ENCODE measurements at regions not wholly inside any gene's neighbourhood (a gene's known extent, or its start where the extent isn't known, plus 50 kb on each side); places are given as distances from the start of the nearest gene placed in this dataset.

DNA sequence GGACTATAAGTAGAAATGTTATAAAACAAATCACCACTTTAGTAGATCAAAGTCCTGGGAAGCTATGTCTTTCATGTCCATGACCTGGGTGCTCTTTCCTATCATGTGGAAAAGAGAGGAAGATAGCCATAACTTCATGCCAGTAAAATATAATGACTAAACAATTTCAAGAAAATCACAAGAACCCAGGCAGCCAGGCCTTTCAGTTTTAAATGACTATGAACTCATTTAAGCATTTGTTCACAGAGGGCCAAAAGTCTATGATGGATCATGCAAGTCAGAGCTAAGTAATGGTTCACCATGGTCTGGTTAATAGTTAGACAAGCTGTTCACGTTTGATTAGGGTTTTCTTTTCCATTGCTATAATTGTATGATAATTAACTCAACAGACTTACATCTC lies 155.8 kb downstream of the PPARGC1A start:
- Histone ChIP-seq H3K9me3 (replicated peaks; ENCODE audit: insufficient read depth, low read length) (no peaks in the 10 kb centered on the region), H3K27ac (ENCODE audit: low read length) (no peak overlapping the region), H2AFZ (ENCODE audit: low read length) (no peak overlapping the region), H3K4me2 (ENCODE audit: low read depth, low read length) (no peak overlapping the region), H3K4me1 (ENCODE audit: low read length) (no peaks in the 10 kb centered on the region), H3K79me2 (ENCODE audit: low read length) (no peaks in the 10 kb centered on the region), H4K20me1 (ENCODE audit: insufficient read depth, low read length) (no peaks in the 10 kb centered on the region), H3K4me3 (ENCODE audit: low read length) (no peak overlapping the region), H3K9me2 (replicated peaks; ENCODE audit: insufficient read depth, low read length) (no peaks in the 10 kb centered on the region), H3K27me3 (replicated peaks; ENCODE audit: insufficient read depth, low read length) (no peaks in the 10 kb centered on the region), H3K36me3 (replicated peaks; ENCODE audit: insufficient read depth, low read length) (no peaks in the 10 kb centered on the region), H3F3A (ENCODE audit: insufficient read depth, low read length) (no peaks in the 10 kb centered on the region), H3K9ac (ENCODE audit: low read length) (no peak overlapping the region)
- TF ChIP-seq, protein P1, sequence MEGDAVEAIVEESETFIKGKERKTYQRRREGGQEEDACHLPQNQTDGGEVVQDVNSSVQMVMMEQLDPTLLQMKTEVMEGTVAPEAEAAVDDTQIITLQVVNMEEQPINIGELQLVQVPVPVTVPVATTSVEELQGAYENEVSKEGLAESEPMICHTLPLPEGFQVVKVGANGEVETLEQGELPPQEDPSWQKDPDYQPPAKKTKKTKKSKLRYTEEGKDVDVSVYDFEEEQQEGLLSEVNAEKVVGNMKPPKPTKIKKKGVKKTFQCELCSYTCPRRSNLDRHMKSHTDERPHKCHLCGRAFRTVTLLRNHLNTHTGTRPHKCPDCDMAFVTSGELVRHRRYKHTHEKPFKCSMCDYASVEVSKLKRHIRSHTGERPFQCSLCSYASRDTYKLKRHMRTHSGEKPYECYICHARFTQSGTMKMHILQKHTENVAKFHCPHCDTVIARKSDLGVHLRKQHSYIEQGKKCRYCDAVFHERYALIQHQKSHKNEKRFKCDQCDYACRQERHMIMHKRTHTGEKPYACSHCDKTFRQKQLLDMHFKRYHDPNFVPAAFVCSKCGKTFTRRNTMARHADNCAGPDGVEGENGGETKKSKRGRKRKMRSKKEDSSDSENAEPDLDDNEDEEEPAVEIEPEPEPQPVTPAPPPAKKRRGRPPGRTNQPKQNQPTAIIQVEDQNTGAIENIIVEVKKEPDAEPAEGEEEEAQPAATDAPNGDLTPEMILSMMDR (IDR thresholded peaks at IDR 0.05; ENCODE audit: low read length) = no peak
- TF ChIP-seq EZH2 (optimal IDR thresholded peaks at IDR 0.05; ENCODE audit: low read depth, low read length) (no peak), EZH2phosphoT487 (IDR thresholded peaks at IDR 0.05; ENCODE audit: low read length) (no peak)
- no peak for DNase-seq

DNA sequence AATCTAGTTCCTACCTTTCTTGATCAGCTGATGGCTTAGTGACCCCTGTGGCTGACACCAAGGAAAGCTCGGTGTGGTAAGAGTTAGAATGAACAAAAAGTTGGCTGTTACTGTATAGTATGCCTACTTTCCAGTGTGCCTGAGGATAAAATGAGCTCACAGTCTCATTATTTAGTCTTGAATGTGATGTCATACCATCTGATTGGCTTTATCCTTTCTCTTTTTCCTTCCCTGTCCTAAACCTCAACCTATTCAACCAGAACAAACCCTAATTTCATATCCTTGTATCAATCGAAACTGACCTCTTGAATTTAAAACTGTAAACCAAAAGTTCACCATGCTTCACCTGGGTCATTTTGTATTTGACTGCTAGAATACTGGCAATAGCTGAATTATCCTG lies 156.4 kb downstream of the PPARGC1A start:
- Histone ChIP-seq H3K79me2 (ENCODE audit: low read length) (no peaks in the 10 kb centered on the region), H3K27me3 (replicated peaks; ENCODE audit: insufficient read depth, low read length) (no peaks in the 10 kb centered on the region), H4K20me1 (ENCODE audit: insufficient read depth, low read length) (no peaks in the 10 kb centered on the region), H3K36me3 (replicated peaks; ENCODE audit: insufficient read depth, low read length) (no peaks in the 10 kb centered on the region), H3F3A (ENCODE audit: insufficient read depth, low read length) (no peaks in the 10 kb centered on the region), H3K9me3 (replicated peaks; ENCODE audit: insufficient read depth, low read length) (no peaks in the 10 kb centered on the region), H3K27ac (ENCODE audit: low read length) (no peak overlapping the region), H3K9me2 (replicated peaks; ENCODE audit: insufficient read depth, low read length) (no peaks in the 10 kb centered on the region), H3K4me2 (ENCODE audit: low read depth, low read length) (no peak overlapping the region), H3K4me1 (ENCODE audit: low read length) (no peaks in the 10 kb centered on the region), H3K9ac (ENCODE audit: low read length) (no peak overlapping the region), H2AFZ (ENCODE audit: low read length) (no peak overlapping the region), H3K4me3 (ENCODE audit: low read length) (no peak overlapping the region)
- TF ChIP-seq, protein P1 (IDR thresholded peaks at IDR 0.05; ENCODE audit: low read length) = no peak
- TF ChIP-seq EZH2phosphoT487 (IDR thresholded peaks at IDR 0.05; ENCODE audit: low read length) = no peak
- no peak for DNase-seq

DNA sequence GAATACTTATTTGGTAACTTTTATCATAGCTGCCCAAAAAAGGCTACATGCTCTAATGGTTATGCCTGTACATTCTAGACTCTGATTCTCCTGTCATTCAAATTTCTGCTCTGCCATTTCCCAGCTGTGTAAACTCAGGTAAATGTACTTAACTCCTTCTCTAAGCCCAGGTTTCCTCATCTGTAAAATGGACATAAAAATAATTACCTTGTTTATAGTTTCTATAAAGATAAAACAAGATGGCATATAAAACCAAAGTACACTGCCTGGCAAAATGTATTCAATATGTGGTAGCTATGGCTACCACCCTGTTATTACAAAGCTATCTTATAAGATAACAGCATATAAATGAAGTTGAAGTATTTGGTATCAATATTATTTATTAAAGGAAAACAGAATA lies 158.8 kb downstream of the PPARGC1A start:
- H3K9me2 ChIP-seq (replicated peaks; ENCODE audit: insufficient read depth, low read length) = no peaks in the 10 kb centered on the region
- H2AFZ ChIP-seq (ENCODE audit: low read length) = no peak overlapping the region
- no peak overlapping the region for H3K27ac ChIP-seq (ENCODE audit: low read length)
- H4K20me1 ChIP-seq (ENCODE audit: insufficient read depth, low read length) = no peaks in the 10 kb centered on the region
- H3K27me3 ChIP-seq (replicated peaks; ENCODE audit: insufficient read depth, low read length) = no peaks in the 10 kb centered on the region
- no peaks in the 10 kb centered on the region for H3K79me2 ChIP-seq (ENCODE audit: low read length)
- no peak overlapping the region for H3K4me2 ChIP-seq (ENCODE audit: low read depth, low read length)
- no peaks in the 10 kb centered on the region for H3K4me1 ChIP-seq (ENCODE audit: low read length)
- H3K36me3 ChIP-seq (replicated peaks; ENCODE audit: insufficient read depth, low read length) = no peaks in the 10 kb centered on the region
- no peak overlapping the region for H3K9ac ChIP-seq (ENCODE audit: low read length)
- no peak for DNase-seq
- H3K9me3 ChIP-seq (replicated peaks; ENCODE audit: insufficient read depth, low read length) = no peaks in the 10 kb centered on the region
- H3K4me3 ChIP-seq (ENCODE audit: low read length) = no peak overlapping the region
- no peaks in the 10 kb centered on the region for H3F3A ChIP-seq (ENCODE audit: insufficient read depth, low read length)
- TF ChIP-seq, protein P1 (IDR thresholded peaks at IDR 0.05; ENCODE audit: low read length) = no peak
- TF ChIP-seq EZH2phosphoT487 (IDR thresholded peaks at IDR 0.05; ENCODE audit: low read length) = no peak
- no peak for TF ChIP-seq EZH2 (optimal IDR thresholded peaks at IDR 0.05; ENCODE audit: low read depth, low read length)
